HG03575 (cell line): ENCODE measurements at regions not wholly inside any gene's neighbourhood (a gene's known extent, or its start where the extent isn't known, plus 50 kb on each side); places are given as distances from the start of the nearest gene placed in this dataset.
"Not testable (repeated sequence)": the region's sequence is repeated elsewhere in the genome, so short reads cannot be mapped to it uniquely, and the experiment has no call there.

Experiments used
- ATAC-seq: cut with Tn5 transposase; IDR thresholded peaks from one replicate; pipeline ENCODE4 v1.9.1; 2021; ENCODE audit not compliant: unreplicated experiment, insufficient number of reproducible peaks, low FRiP score; ENCODE audit errors: extremely low read depth

- ATAC-seq = no peak
Measured at GRCh38 chr4:147090486-147090885, 144.8 kb upstream of the TTC29 start.

GRCh38 chr4:147093206-147093605, 147.5 kb upstream of the TTC29 start:
- no peak for ATAC-seq

- no peak for ATAC-seq
Measured at GRCh38 chr4:147094238-147094637, 148.6 kb upstream of the TTC29 start.

- no peak for ATAC-seq
Measured at GRCh38 chr4:147096667-147097604, 151.3 kb upstream of the TTC29 start.

- no peak for ATAC-seq
Measured at GRCh38 chr4:147101678-147102077, 156.0 kb upstream of the TTC29 start.

- ATAC-seq = no peak
Measured at GRCh38 chr4:147102596-147102995, 156.9 kb upstream of the TTC29 start.

GRCh38 chr4:147103403-147103946, 157.8 kb upstream of the TTC29 start:
- ATAC-seq = no peak

GRCh38 chr4:147104768-147105167, 159.1 kb upstream of the TTC29 start:
- no peak for ATAC-seq

- no peak for ATAC-seq
Measured at GRCh38 chr4:147108409-147108808, 162.7 kb upstream of the TTC29 start.

GRCh38 chr4:147109800-147110199, 164.1 kb upstream of the TTC29 start:
- ATAC-seq = no peak

- ATAC-seq = no peak
Measured at GRCh38 chr4:147110473-147111367, 165.1 kb upstream of the TTC29 start.

GRCh38 chr4:147112196-147112595, 166.5 kb upstream of the TTC29 start:
- not testable (repeated sequence) for ATAC-seq

GRCh38 chr4:147117431-147117830, 171.8 kb upstream of the TTC29 start:
- no peak for ATAC-seq

- ATAC-seq = no peak
Measured at GRCh38 chr4:147118528-147118927, 172.9 kb upstream of the TTC29 start.

- no peak for ATAC-seq
Measured at GRCh38 chr4:147122685-147123084, 177.0 kb upstream of the TTC29 start.

GRCh38 chr4:147123146-147123545, 177.5 kb upstream of the TTC29 start:
- no peak for ATAC-seq

- no peak for ATAC-seq
Measured at GRCh38 chr4:147128787-147129186, 183.1 kb upstream of the TTC29 start.

GRCh38 chr4:147129687-147130086, 184.0 kb upstream of the TTC29 start:
- ATAC-seq = no peak

GRCh38 chr4:147134536-147135210, 189.0 kb upstream of the TTC29 start:
- no peak for ATAC-seq
